Jurkat, Clone E6-1 (cell line): ENCODE measurements at regions not wholly inside any gene's neighbourhood (a gene's known extent, or its start where the extent isn't known, plus 50 kb on each side); places are given as distances from the start of the nearest gene placed in this dataset.
A peak's percentile ranks its signal among the peaks of the same experiment; 100 is the strongest.

Source experiments
- DNase-seq: peaks from one replicate; pipeline ENCODE4 v3.0.0-alpha.2; 2011; ENCODE audit warnings: low read depth, low spot score
- H3K4me3 ChIP-seq: 2 replicates; pipeline ENCODE4 v1.5.1; 2011; ENCODE audit warnings: mild to moderate bottlenecking, low read length, control low read depth, moderate library complexity

GRCh38 chr5:64110222-64110621 is 55.4 kb upstream of the RNF180 start:
- DNase-seq, result no peak
- no peak overlapping the region for H3K4me3 ChIP-seq

GRCh38 chr5:64108674-64109073 is 57.0 kb upstream of the RNF180 start:
- H3K4me3 ChIP-seq, result no peak overlapping the region
- DNase-seq, result no peak

DNA sequence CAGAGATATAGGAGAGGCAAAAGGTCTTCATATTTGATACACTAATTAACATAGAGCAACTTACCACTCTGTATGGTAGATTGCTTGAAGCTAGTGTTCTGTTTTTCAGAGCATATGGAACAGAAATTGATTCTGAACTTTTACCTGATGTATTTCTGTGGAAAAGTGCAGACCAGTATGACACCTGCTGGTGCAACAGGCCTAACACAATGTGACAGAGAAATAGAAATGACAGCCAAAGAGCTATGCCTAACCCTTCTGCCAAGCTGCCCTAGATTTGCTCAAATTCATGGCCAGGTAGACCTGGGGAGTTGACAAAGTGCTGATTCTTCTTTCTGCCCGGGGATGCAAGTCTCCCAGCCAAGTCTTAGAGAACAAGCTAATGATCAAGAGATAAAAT is 65.4 kb upstream of the RNF180 start:
- H3K4me3 ChIP-seq, result no peak overlapping the region
- no peak for DNase-seq

- no peak overlapping the region for H3K4me3 ChIP-seq
- no peak for DNase-seq
Measured at GRCh38 chr5:64096771-64097170, 68.9 kb upstream of the RNF180 start.

DNA sequence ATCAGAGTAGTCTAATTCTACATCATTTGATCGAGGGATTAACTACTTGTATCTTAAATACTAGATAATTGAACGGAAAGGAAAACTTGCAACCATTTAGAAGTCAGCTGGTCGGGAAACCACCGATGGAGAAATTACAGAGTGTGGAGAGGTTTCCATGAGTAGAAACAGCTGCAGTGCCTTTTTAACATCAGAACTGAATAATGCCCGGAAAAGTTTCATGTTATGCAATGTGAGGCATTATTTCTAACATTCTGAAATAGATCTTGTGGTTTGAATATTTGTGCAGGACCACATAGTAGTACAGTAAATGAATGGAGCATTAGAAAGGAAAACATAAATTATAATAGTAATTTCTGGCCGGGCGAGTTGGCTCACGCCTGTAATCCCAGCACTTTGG is 88.1 kb upstream of the RNF180 start:
- no peak overlapping the region for H3K4me3 ChIP-seq
- no peak for DNase-seq

- no peak overlapping the region for H3K4me3 ChIP-seq
- DNase-seq, result peak; percentile 39
Measured at GRCh38 chr5:64074533-64074932, 91.1 kb upstream of the RNF180 start.

- DNase-seq, result no peak
- no peak overlapping the region for H3K4me3 ChIP-seq
Measured at GRCh38 chr5:64069486-64069885, 96.2 kb upstream of the RNF180 start.

- no peak overlapping the region for H3K4me3 ChIP-seq
- DNase-seq, result no peak
Measured at GRCh38 chr5:64050296-64050695, 88.1 kb upstream of the HTR1A start.

- no peak for DNase-seq
- H3K4me3 ChIP-seq, result no peak overlapping the region
Measured at GRCh38 chr5:64040490-64040889, 78.2 kb upstream of the HTR1A start.

GRCh38 chr5:64026493-64026892 is 64.2 kb upstream of the HTR1A start:
- no peak overlapping the region for H3K4me3 ChIP-seq
- no peak for DNase-seq

- no peak for DNase-seq
- H3K4me3 ChIP-seq, result no peak overlapping the region
Measured at GRCh38 chr5:64019746-64020145, 57.5 kb upstream of the HTR1A start.

DNA sequence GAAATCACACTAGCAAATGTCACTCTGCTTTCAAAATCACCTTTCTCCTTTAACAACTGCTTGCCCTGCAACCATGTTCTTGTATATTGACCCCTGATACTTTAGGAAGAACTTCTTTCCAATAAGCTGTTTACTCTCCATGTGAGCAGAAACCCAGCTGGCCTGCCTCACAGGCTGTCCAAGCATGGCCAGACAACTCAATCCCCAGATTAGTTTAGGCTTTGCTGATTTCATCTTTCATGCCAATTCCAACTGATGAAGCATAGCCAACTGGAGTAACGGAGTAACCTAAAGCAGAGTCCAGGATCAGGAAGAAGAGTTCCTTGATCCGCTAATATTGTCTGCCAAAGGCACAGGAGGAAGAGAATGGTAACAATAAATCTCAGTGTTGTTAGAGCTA is 56.7 kb upstream of the HTR1A start:
- no peak for DNase-seq
- no peak overlapping the region for H3K4me3 ChIP-seq

DNA sequence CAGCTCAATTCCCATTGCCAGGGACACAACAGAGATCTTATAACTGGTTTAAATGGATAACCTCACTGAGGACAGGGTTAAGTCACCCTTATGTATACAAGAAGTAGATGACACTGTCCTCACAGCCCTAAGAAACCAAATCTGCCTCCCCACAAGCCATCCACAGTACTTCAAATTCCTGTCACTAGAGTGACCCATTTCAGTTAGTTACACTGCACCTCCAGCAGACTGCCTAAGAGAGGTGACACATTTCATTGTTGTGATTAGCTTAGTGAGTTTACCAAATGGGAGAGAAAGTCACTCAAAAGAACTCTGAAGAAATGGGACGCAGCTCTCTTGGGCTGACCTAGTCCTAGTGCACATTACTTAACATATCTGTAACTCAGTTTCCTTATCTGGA is 53.6 kb upstream of the HTR1A start:
- H3K4me3 ChIP-seq, result no peak overlapping the region
- no peak for DNase-seq
